IPS-15b (cell line): ENCODE measurements at regions not wholly inside any gene's neighbourhood (a gene's known extent, or its start where the extent isn't known, plus 50 kb on each side); places are given as distances from the start of the nearest gene placed in this dataset.
"Not testable (repeated sequence)": the region's sequence is repeated elsewhere in the genome, so short reads cannot be mapped to it uniquely, and the experiment has no call there.

Experiments
- H3K27me3 ChIP-seq: one replicate; pipeline ENCODE4 v1.6.1; 2013; ENCODE audit warnings: low read length; ENCODE audit not compliant: control insufficient read depth, insufficient read depth
- H3K36me3 ChIP-seq: one replicate; pipeline ENCODE4 v1.6.1; 2013; ENCODE audit warnings: low read length; ENCODE audit not compliant: control insufficient read depth, insufficient read depth
- H3K4me1 ChIP-seq: one replicate; pipeline ENCODE4 v1.6.1; 2013; ENCODE audit warnings: mild to moderate bottlenecking, low read length; ENCODE audit not compliant: control insufficient read depth, insufficient read depth
- H3K4me3 ChIP-seq: one replicate; pipeline ENCODE4 v1.5.1; 2013; ENCODE audit warnings: low read depth, low read length
- H3K9ac ChIP-seq: one replicate; pipeline ENCODE4 v1.6.1; 2013; ENCODE audit warnings: low read depth, mild to moderate bottlenecking, low read length
- H3K9me3 ChIP-seq: one replicate; pipeline ENCODE4 v1.6.1; 2013; ENCODE audit warnings: mild to moderate bottlenecking, low read length; ENCODE audit not compliant: control insufficient read depth, insufficient read depth

GRCh38 chr17:71104225-71104624 is 934.9 kb downstream of the KCNJ2 start:
- H3K9me3 ChIP-seq: no peaks in the 10 kb centered on the region
- no peak overlapping the region for H3K4me3 ChIP-seq
- no peaks in the 10 kb centered on the region for H3K36me3 ChIP-seq
- peaks cover 3% of the 10 kb centered on the region for H3K4me1 ChIP-seq
- H3K9ac ChIP-seq: no peak overlapping the region
- H3K27me3 ChIP-seq: no peaks in the 10 kb centered on the region

- H3K27me3 ChIP-seq, H3K4me3 ChIP-seq, H3K36me3 ChIP-seq, H3K4me1 ChIP-seq, H3K9ac ChIP-seq, H3K9me3 ChIP-seq: not testable (repeated sequence)
Observed at GRCh38 chr17:71106056-71106455, 936.7 kb downstream of the KCNJ2 start.

- Histone ChIP-seq H3K4me1 (peaks cover 3% of the 10 kb centered on the region), H3K4me3 (no peak overlapping the region), H3K36me3 (no peaks in the 10 kb centered on the region), H3K9me3 (no peaks in the 10 kb centered on the region), H3K9ac (no peak overlapping the region), H3K27me3 (no peaks in the 10 kb centered on the region)
Observed at GRCh38 chr17:71107136-71107535, 937.8 kb downstream of the KCNJ2 start.

GRCh38 chr17:71109697-71110096 is 940.4 kb downstream of the KCNJ2 start:
- no peaks in the 10 kb centered on the region for H3K36me3 ChIP-seq
- no peak overlapping the region for H3K4me3 ChIP-seq
- no peak overlapping the region for H3K9ac ChIP-seq
- no peaks in the 10 kb centered on the region for H3K27me3 ChIP-seq
- no peaks in the 10 kb centered on the region for H3K4me1 ChIP-seq
- H3K9me3 ChIP-seq: no peaks in the 10 kb centered on the region

DNA sequence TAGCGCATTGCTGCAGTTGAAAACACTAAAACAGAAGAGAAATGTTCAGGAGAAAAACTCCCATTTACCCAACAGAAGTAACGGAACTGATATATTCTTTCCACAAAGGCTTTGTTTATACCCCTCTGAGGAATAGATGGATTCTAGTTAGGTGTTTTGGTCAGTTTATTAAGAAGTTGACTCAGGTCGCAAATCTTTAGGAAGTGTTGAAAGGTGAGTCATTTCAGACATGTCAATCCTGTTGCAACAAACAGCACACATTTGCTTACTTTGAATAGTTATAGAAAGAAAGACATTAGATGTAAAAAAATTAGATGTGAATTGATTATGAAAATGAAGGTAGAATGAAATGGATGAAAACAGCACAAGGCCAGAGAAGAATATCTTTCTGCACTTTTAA is 941.0 kb downstream of the KCNJ2 start:
- H3K27me3 ChIP-seq: no peaks in the 10 kb centered on the region
- H3K9ac ChIP-seq: no peak overlapping the region
- no peaks in the 10 kb centered on the region for H3K9me3 ChIP-seq
- no peak overlapping the region for H3K4me3 ChIP-seq
- no peaks in the 10 kb centered on the region for H3K36me3 ChIP-seq
- H3K4me1 ChIP-seq: no peaks in the 10 kb centered on the region

DNA sequence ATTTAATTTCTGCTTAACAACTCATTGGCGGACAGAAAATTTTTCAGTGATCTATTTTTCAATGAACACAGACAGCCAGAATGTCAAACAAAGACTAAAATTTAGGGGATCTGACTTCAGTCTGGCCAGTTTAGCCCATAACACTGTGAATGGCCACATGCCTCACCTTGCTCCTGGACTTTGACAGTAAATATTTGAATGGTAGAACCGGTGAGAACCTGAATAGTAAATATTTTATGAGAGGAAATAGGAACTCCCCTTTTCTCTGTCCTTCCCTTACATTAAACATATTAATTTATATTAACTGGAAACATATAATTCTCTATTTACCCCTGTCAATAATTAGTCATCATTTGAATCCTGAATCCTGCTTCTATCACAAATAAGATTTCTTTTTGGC is 942.1 kb downstream of the KCNJ2 start:
- no peaks in the 10 kb centered on the region for H3K36me3 ChIP-seq
- H3K9me3 ChIP-seq: no peaks in the 10 kb centered on the region
- no peak overlapping the region for H3K9ac ChIP-seq
- no peaks in the 10 kb centered on the region for H3K4me1 ChIP-seq
- H3K4me3 ChIP-seq: no peak overlapping the region
- no peaks in the 10 kb centered on the region for H3K27me3 ChIP-seq

- no peaks in the 10 kb centered on the region for H3K9me3 ChIP-seq
- H3K36me3 ChIP-seq: no peaks in the 10 kb centered on the region
- no peak overlapping the region for H3K9ac ChIP-seq
- no peaks in the 10 kb centered on the region for H3K27me3 ChIP-seq
- H3K4me1 ChIP-seq: no peaks in the 10 kb centered on the region
- no peak overlapping the region for H3K4me3 ChIP-seq
Observed at GRCh38 chr17:71111934-71112333, 942.6 kb downstream of the KCNJ2 start.

DNA sequence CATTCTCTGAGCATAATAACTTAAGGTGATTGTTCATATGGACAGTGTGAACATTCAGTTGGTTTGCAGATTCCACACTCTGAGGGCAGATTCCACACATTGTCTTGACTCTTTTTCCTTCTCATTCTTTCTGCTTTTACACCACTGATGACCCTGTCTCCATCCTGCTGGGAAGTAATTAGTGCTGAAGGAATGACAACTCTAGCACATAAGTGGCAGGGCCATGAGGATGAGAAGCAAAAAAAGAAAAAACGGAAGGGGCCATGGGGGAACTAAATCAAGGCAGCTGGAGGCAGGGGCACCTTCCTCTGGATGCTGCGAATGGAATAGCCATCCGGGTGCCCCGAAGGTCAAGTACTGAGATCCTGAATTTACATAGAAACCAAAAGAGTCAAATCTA is 944.0 kb downstream of the KCNJ2 start:
- Histone ChIP-seq H3K27me3 (no peaks in the 10 kb centered on the region), H3K9ac (no peak overlapping the region), H3K36me3 (no peaks in the 10 kb centered on the region), H3K4me3 (no peak overlapping the region), H3K4me1 (no peaks in the 10 kb centered on the region), H3K9me3 (no peaks in the 10 kb centered on the region)

- H3K27me3 ChIP-seq: no peaks in the 10 kb centered on the region
- no peaks in the 10 kb centered on the region for H3K4me1 ChIP-seq
- no peaks in the 10 kb centered on the region for H3K36me3 ChIP-seq
- no peaks in the 10 kb centered on the region for H3K9me3 ChIP-seq
- H3K4me3 ChIP-seq: no peak overlapping the region
- no peak overlapping the region for H3K9ac ChIP-seq
Observed at GRCh38 chr17:71114911-71115668, 945.8 kb downstream of the KCNJ2 start.

DNA sequence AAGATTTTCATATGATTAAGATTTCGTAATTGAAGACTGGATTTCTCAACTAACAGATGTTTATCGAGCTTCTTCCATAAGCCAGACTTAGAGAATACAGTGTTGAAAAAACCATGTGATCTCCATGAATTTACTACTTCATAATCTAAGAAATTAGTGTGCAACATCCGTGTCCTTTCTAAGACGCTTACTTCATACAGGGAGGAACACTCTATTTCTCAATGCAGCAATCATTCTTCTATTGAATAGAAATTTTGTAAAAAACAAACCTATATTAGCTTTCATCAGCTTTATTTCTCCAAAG is 946.3 kb downstream of the KCNJ2 start:
- Histone ChIP-seq H3K27me3 (no peaks in the 10 kb centered on the region), H3K9me3 (no peaks in the 10 kb centered on the region), H3K4me3 (no peak overlapping the region), H3K36me3 (no peaks in the 10 kb centered on the region), H3K9ac (no peak overlapping the region), H3K4me1 (no peaks in the 10 kb centered on the region)

- no peaks in the 10 kb centered on the region for H3K36me3 ChIP-seq
- H3K27me3 ChIP-seq: no peaks in the 10 kb centered on the region
- no peak overlapping the region for H3K4me3 ChIP-seq
- no peak overlapping the region for H3K9ac ChIP-seq
- H3K9me3 ChIP-seq: no peaks in the 10 kb centered on the region
- no peaks in the 10 kb centered on the region for H3K4me1 ChIP-seq
Observed at GRCh38 chr17:71117466-71117865, 948.1 kb downstream of the KCNJ2 start.

- no peaks in the 10 kb centered on the region for H3K4me1 ChIP-seq
- H3K4me3 ChIP-seq: no peak overlapping the region
- H3K9ac ChIP-seq: no peak overlapping the region
- H3K9me3 ChIP-seq: no peaks in the 10 kb centered on the region
- H3K36me3 ChIP-seq: no peaks in the 10 kb centered on the region
- no peaks in the 10 kb centered on the region for H3K27me3 ChIP-seq
Observed at GRCh38 chr17:71118039-71118438, 948.7 kb downstream of the KCNJ2 start.
